BLaER1 (cell line): ENCODE measurements at regions not wholly inside any gene's neighbourhood (a gene's known extent, or its start where the extent isn't known, plus 50 kb on each side); places are given as distances from the start of the nearest gene placed in this dataset.

Source experiments
- H3K27ac ChIP-seq: shearing (Covaris generic); formaldehyde crosslinking; 2 replicates; pipeline ENCODE4 v1.8.1; 2022
- H3K27me3 ChIP-seq: shearing (Covaris generic); formaldehyde crosslinking; 2 replicates; pipeline ENCODE4 v1.8.1; 2022
- H3K36me3 ChIP-seq: shearing (Covaris generic); formaldehyde crosslinking; 2 replicates; pipeline ENCODE4 v1.8.1; 2022
- H3K4me1 ChIP-seq: shearing (Covaris generic); formaldehyde crosslinking; 2 replicates; pipeline ENCODE4 v1.8.1; 2022
- H3K4me2 ChIP-seq: shearing (Covaris generic); formaldehyde crosslinking; 2 replicates; pipeline ENCODE4 v1.8.1; 2022
- H3K4me3 ChIP-seq: shearing (Covaris generic); formaldehyde crosslinking; 2 replicates; pipeline ENCODE4 v1.8.1; 2022
- H3K9ac ChIP-seq: shearing (Covaris generic); formaldehyde crosslinking; 2 replicates; pipeline ENCODE4 v1.8.1; 2022
- H3K9me3 ChIP-seq: shearing (Covaris generic); formaldehyde crosslinking; 2 replicates; pipeline ENCODE4 v1.8.1; 2022
- H4K20me1 ChIP-seq: shearing (Covaris generic); formaldehyde crosslinking; 2 replicates; pipeline ENCODE4 v1.8.1; 2022
- Cebpa-rat ChIP-seq: shearing (Covaris generic); IDR thresholded peaks from 2 replicates; pipeline ENCODE4 v1.8.1; 2022

- Histone ChIP-seq H3K9me3 (no peaks in the 10 kb centered on the region), H3K9ac (no peak overlapping the region), H4K20me1 (no peaks in the 10 kb centered on the region), H3K27me3 (no peaks in the 10 kb centered on the region), H3K4me3 (no peak overlapping the region), H3K4me1 (no peaks in the 10 kb centered on the region), H3K27ac (no peak overlapping the region), H3K36me3 (no peaks in the 10 kb centered on the region), H3K4me2 (no peak overlapping the region)
- no peak for TF ChIP-seq Cebpa-rat
Observed at GRCh38 chr2:125855204-125855603, 800.8 kb upstream of the GYPC start.

GRCh38 chr2:125857971-125858794, 797.8 kb upstream of the GYPC start:
- H4K20me1 ChIP-seq: no peaks in the 10 kb centered on the region
- no peak for TF ChIP-seq Cebpa-rat
- H3K9me3 ChIP-seq: no peaks in the 10 kb centered on the region

GRCh38 chr2:125861461-125861860, 794.5 kb upstream of the GYPC start:
- Histone ChIP-seq H4K20me1 (no peaks in the 10 kb centered on the region), H3K27ac (no peak overlapping the region), H3K4me1 (no peaks in the 10 kb centered on the region), H3K36me3 (no peaks in the 10 kb centered on the region), H3K9ac (no peak overlapping the region), H3K4me2 (no peak overlapping the region), H3K4me3 (no peak overlapping the region), H3K27me3 (no peaks in the 10 kb centered on the region), H3K9me3 (no peaks in the 10 kb centered on the region)
- no peak for TF ChIP-seq Cebpa-rat

More at GRCh38 chr2:125857971-125858794, 797.8 kb upstream of the GYPC start:
- no peak overlapping the region for H3K4me2 ChIP-seq
- no peaks in the 10 kb centered on the region for H3K27me3 ChIP-seq
- no peaks in the 10 kb centered on the region for H3K4me1 ChIP-seq
- no peaks in the 10 kb centered on the region for H3K36me3 ChIP-seq
- no peak overlapping the region for H3K4me3 ChIP-seq
- no peak overlapping the region for H3K9ac ChIP-seq
- no peak overlapping the region for H3K27ac ChIP-seq

GRCh38 chr2:125867908-125868307, 788.0 kb upstream of the GYPC start:
- Histone ChIP-seq H3K4me1 (no peaks in the 10 kb centered on the region), H3K9me3 (no peaks in the 10 kb centered on the region), H4K20me1 (no peaks in the 10 kb centered on the region), H3K27me3 (no peaks in the 10 kb centered on the region), H3K27ac (no peak overlapping the region), H3K4me2 (no peak overlapping the region), H3K9ac (no peak overlapping the region), H3K4me3 (no peak overlapping the region), H3K36me3 (no peaks in the 10 kb centered on the region)
- no peak for TF ChIP-seq Cebpa-rat

- no peaks in the 10 kb centered on the region for H4K20me1 ChIP-seq
- H3K4me1 ChIP-seq: no peaks in the 10 kb centered on the region
- no peak overlapping the region for H3K4me2 ChIP-seq
- H3K27me3 ChIP-seq: no peaks in the 10 kb centered on the region
- H3K9ac ChIP-seq: no peak overlapping the region
- no peak overlapping the region for H3K27ac ChIP-seq
- no peaks in the 10 kb centered on the region for H3K36me3 ChIP-seq
- no peaks in the 10 kb centered on the region for H3K9me3 ChIP-seq
- TF ChIP-seq Cebpa-rat: no peak
- no peak overlapping the region for H3K4me3 ChIP-seq
Observed at GRCh38 chr2:125870264-125870663, 785.7 kb upstream of the GYPC start.

GRCh38 chr2:125870746-125871145, 785.2 kb upstream of the GYPC start:
- Histone ChIP-seq H3K27ac (no peak overlapping the region), H3K36me3 (no peaks in the 10 kb centered on the region), H3K4me3 (no peak overlapping the region), H4K20me1 (no peaks in the 10 kb centered on the region), H3K9me3 (no peaks in the 10 kb centered on the region), H3K27me3 (no peaks in the 10 kb centered on the region), H3K9ac (no peak overlapping the region), H3K4me2 (no peak overlapping the region), H3K4me1 (no peaks in the 10 kb centered on the region)
- TF ChIP-seq Cebpa-rat: no peak

- Histone ChIP-seq H3K4me3 (no peak overlapping the region), H3K27ac (no peak overlapping the region), H3K9ac (no peak overlapping the region), H4K20me1 (no peaks in the 10 kb centered on the region), H3K9me3 (no peaks in the 10 kb centered on the region), H3K4me2 (no peak overlapping the region), H3K36me3 (no peaks in the 10 kb centered on the region), H3K4me1 (no peaks in the 10 kb centered on the region), H3K27me3 (no peaks in the 10 kb centered on the region)
- no peak for TF ChIP-seq Cebpa-rat
Observed at GRCh38 chr2:125874564-125874963, 781.4 kb upstream of the GYPC start.

GRCh38 chr2:125885340-125885739, 770.6 kb upstream of the GYPC start:
- peaks cover 19% of the 10 kb centered on the region for H3K9me3 ChIP-seq
- H3K27ac ChIP-seq: no peak overlapping the region
- no peaks in the 10 kb centered on the region for H3K36me3 ChIP-seq
- H3K4me3 ChIP-seq: no peak overlapping the region
- no peak for TF ChIP-seq Cebpa-rat
- no peak overlapping the region for H3K9ac ChIP-seq
- H4K20me1 ChIP-seq: no peaks in the 10 kb centered on the region
- no peaks in the 10 kb centered on the region for H3K27me3 ChIP-seq
- no peaks in the 10 kb centered on the region for H3K4me1 ChIP-seq
- H3K4me2 ChIP-seq: no peak overlapping the region

- no peak overlapping the region for H3K27ac ChIP-seq
- no peak overlapping the region for H3K9ac ChIP-seq
- peaks cover 22% of the 10 kb centered on the region for H3K9me3 ChIP-seq
- H4K20me1 ChIP-seq: no peaks in the 10 kb centered on the region
- no peak for TF ChIP-seq Cebpa-rat
- no peak overlapping the region for H3K4me2 ChIP-seq
- no peak overlapping the region for H3K4me3 ChIP-seq
- no peaks in the 10 kb centered on the region for H3K27me3 ChIP-seq
- no peaks in the 10 kb centered on the region for H3K4me1 ChIP-seq
- H3K36me3 ChIP-seq: no peaks in the 10 kb centered on the region
Observed at GRCh38 chr2:125886153-125886552, 769.8 kb upstream of the GYPC start.

GRCh38 chr2:125901278-125901677, 754.7 kb upstream of the GYPC start:
- H3K4me2 ChIP-seq: no peak overlapping the region
- no peak for TF ChIP-seq Cebpa-rat
- no peaks in the 10 kb centered on the region for H3K9me3 ChIP-seq
- H3K9ac ChIP-seq: no peak overlapping the region
- no peak overlapping the region for H3K27ac ChIP-seq
- no peaks in the 10 kb centered on the region for H3K4me1 ChIP-seq
- no peaks in the 10 kb centered on the region for H4K20me1 ChIP-seq
- no peaks in the 10 kb centered on the region for H3K27me3 ChIP-seq
- no peaks in the 10 kb centered on the region for H3K36me3 ChIP-seq
- H3K4me3 ChIP-seq: no peak overlapping the region
